K562 (cell line): ENCODE measurements at regions not wholly inside any gene's neighbourhood (a gene's known extent, or its start where the extent isn't known, plus 50 kb on each side); places are given as distances from the start of the nearest gene placed in this dataset.
A peak's percentile ranks its signal among the peaks of the same experiment; 100 is the strongest.

ENCODE experiments used
- ATAC-seq: fragments of 200-7000 bp; cut with Tn5 transposase; 3 replicates; pipeline ENCODE4 v1.9.1; 2020; ENCODE audit warnings: moderate library complexity
- BruUV-seq: library from RNA; stranded (reverse); fragments of 400-500 nt; replicated peaks from 2 replicates; lab custom pipeline; 2021; lab: Mats Ljungman, UMichigan
- CTCF ChIA-PET: fragments of 300-600 bp; formaldehyde crosslinking; extraction: SDS; loops from one replicate; lab custom pipeline; 2021; ENCODE audit warnings: low intra/inter-chr PET ratio; lab: Yijun Ruan, JAX
- POLR2A ChIA-PET: fragments of 300-600, 350-650 bp; sonication (Branson Sonifier 250); formaldehyde crosslinking; extraction: SDS; loops from one replicate; lab custom pipeline; 2021; ENCODE audit warnings: antibody characterized with exemption, inconsistent platforms; lab: Yijun Ruan, JAX
- DNase-seq, 4 experiments: peaks; one replicate each; pipeline versions ENCODE4 v3.0.0 to v3.0.0-alpha.2; 2011 to 2018; ENCODE audit warnings: low spot score in 3 of 4, mixed read lengths in 3 of 4; ENCODE audit errors: extremely low read depth in 1 of 4
- FAIRE-seq: peaks from 2 replicates; lab custom pipeline; 2011; peaks lifted over from hg19 to GRCh38; lab: Jason Lieb, UNC
- H2AFZ ChIP-seq: 2 replicates; pipeline ENCODE4 v1.6.0; 2011; ENCODE audit warnings: low read depth, low read length, control low read depth, inconsistent platforms
- H3K27ac ChIP-seq: fragments of 200-600 bp; 3 replicates; pipeline ENCODE4 v1.8.0; 2011; ENCODE audit warnings: low read depth, mild to moderate bottlenecking, control low read depth, inconsistent platforms, low read length, moderate library complexity, mixed read lengths; ENCODE audit errors: extremely low read depth
- H3K27me3 ChIP-seq, 2 experiments: fragments of 300-600 bp in 1 of 2; 2 replicates in 1 of 2; 3 replicates in 1 of 2; pipeline versions ENCODE4 v1.6.0 to v1.8.0; 2011; ENCODE audit warnings: inconsistent platforms in 2 of 2, low read length in 2 of 2, mild to moderate bottlenecking in 1 of 2, mixed read lengths in 1 of 2, moderate library complexity in 1 of 2; ENCODE audit not compliant: control insufficient read depth in 2 of 2, insufficient read depth in 2 of 2
- H3K36me3 ChIP-seq: fragments of 300-600 bp; 3 replicates; pipeline ENCODE4 v1.8.0; 2011; ENCODE audit warnings: mild to moderate bottlenecking, low read length, inconsistent platforms; ENCODE audit not compliant: control insufficient read depth, insufficient read depth
- H3K4me1 ChIP-seq, 2 experiments: fragments of 200-600 bp in 1 of 2; replicated peaks in 1 of 2; 2 replicates in 1 of 2; 3 replicates in 1 of 2; pipeline versions ENCODE4 v1.5.1 to v1.8.0; 2011; ENCODE audit warnings: inconsistent platforms in 2 of 2, low read length in 2 of 2, mild to moderate bottlenecking in 1 of 2, mixed read lengths in 1 of 2, moderate library complexity in 1 of 2; ENCODE audit not compliant: control insufficient read depth in 2 of 2, insufficient read depth in 2 of 2
- H3K4me2 ChIP-seq: 2 replicates; pipeline ENCODE4 v1.6.1; 2011; ENCODE audit warnings: low read length, control low read depth, inconsistent platforms, mixed read lengths; ENCODE audit not compliant: insufficient read depth
- H3K4me3 ChIP-seq: fragments of 200-600 bp; sonication (generic), shearing (Covaris generic); 2 replicates; pipeline ENCODE4 v1.5.1; 2016; ENCODE audit warnings: control low read depth, inconsistent platforms
- H3K79me2 ChIP-seq: fragments of 200-600 bp; 3 replicates; pipeline ENCODE4 v1.8.0; 2011; ENCODE audit warnings: low read length, inconsistent platforms; ENCODE audit not compliant: control insufficient read depth, insufficient read depth
- H3K9ac ChIP-seq, 2 experiments: 2 replicates each; pipeline versions ENCODE4 v1.6.0 to v1.6.1; 2011; ENCODE audit warnings: low read depth in 2 of 2, low read length in 2 of 2, control low read depth in 1 of 2, inconsistent platforms in 1 of 2, mild to moderate bottlenecking in 1 of 2, mixed read lengths in 1 of 2; ENCODE audit not compliant: insufficient read depth in 1 of 2
- H3K9me1 ChIP-seq: one replicate; pipeline ENCODE4 v1.6.0; 2011; ENCODE audit warnings: inconsistent platforms, mild to moderate bottlenecking, low read length, moderate library complexity; ENCODE audit not compliant: control insufficient read depth, insufficient read depth
- H3K9me3 ChIP-seq: replicated peaks from 2 replicates; pipeline ENCODE4 v1.5.1; 2011; ENCODE audit warnings: low read depth, low read length, inconsistent platforms; ENCODE audit not compliant: control insufficient read depth, insufficient read depth
- H4K20me1 ChIP-seq: replicated peaks from 2 replicates; pipeline ENCODE4 v1.6.1; 2011; ENCODE audit warnings: low read length, inconsistent platforms, mixed read lengths; ENCODE audit not compliant: control insufficient read depth, insufficient read depth
- ARID3B ChIP-seq: fragments of 250-450 bp; sonication (Bioruptor Pico); IDR thresholded peaks from 2 replicates; pipeline ENCODE4 v1.4.0; 2020; ENCODE audit warnings: borderline replicate concordance
- C11orf30 ChIP-seq: fragments of 450-650 bp; IDR thresholded peaks from 2 replicates; pipeline ENCODE4 v1.6.1; 2016; ENCODE audit warnings: low read depth, mild to moderate bottlenecking
- CREB3L1 ChIP-seq: fragments of 450-650 bp; IDR thresholded peaks from 2 replicates; pipeline ENCODE4 v1.6.1; 2014; ENCODE audit warnings: low read depth, mild to moderate bottlenecking, moderate library complexity, borderline replicate concordance
- GABPB1 ChIP-seq: sonication (generic); formaldehyde crosslinking; IDR thresholded peaks from 2 replicates; pipeline ENCODE4 v1.8.0; 2022; ENCODE audit warnings: mild to moderate bottlenecking, missing genetic modification reagents
- HDAC1 ChIP-seq, 2 experiments: fragments of 450-650 bp; IDR thresholded peaks; 2 replicates each; pipeline ENCODE4 v1.6.1; 2016 to 2017; ENCODE audit warnings: inconsistent platforms in 1 of 2, mild to moderate bottlenecking in 1 of 2, moderate library complexity in 1 of 2
- HSF4 ChIP-seq: fragments of 250-450 bp; sonication (Bioruptor Pico); IDR thresholded peaks from 2 replicates; pipeline ENCODE4 v2.1.2; 2022; ENCODE audit warnings: mild to moderate bottlenecking, moderate library complexity, borderline replicate concordance
- MAFG ChIP-seq: fragments of 450-650 bp; conservative IDR thresholded peaks from 2 replicates; pipeline ENCODE4 v1.6.1; 2016; ENCODE audit warnings: missing genetic modification characterization, missing compliant biosample characterization
- RREB1 ChIP-seq: fragments of 250-450 bp; sonication (Bioruptor Pico); IDR thresholded peaks from 2 replicates; pipeline ENCODE4 v1.4.0; 2020
- SNIP1 ChIP-seq: fragments of 450-650 bp; IDR thresholded peaks from 2 replicates; pipeline ENCODE4 v1.7.1; 2017; ENCODE audit warnings: low read depth, mild to moderate bottlenecking
- TCF7L2 ChIP-seq: fragments of 150-350 bp; IDR thresholded peaks from 2 replicates; pipeline ENCODE4 v1.6.1; 2016; ENCODE audit warnings: low read depth, mild to moderate bottlenecking, low read length, moderate library complexity
- TFAP4 ChIP-seq: sonication (generic); formaldehyde crosslinking; IDR thresholded peaks from 2 replicates; pipeline ENCODE4 v1.8.0; 2022; ENCODE audit warnings: missing genetic modification reagents, mild to moderate bottlenecking, moderate library complexity, borderline replicate concordance
- TSC22D4 ChIP-seq: fragments of 450-650 bp; IDR thresholded peaks from 2 replicates; pipeline ENCODE4 v1.6.1; 2016; ENCODE audit warnings: missing genetic modification characterization, missing biosample characterization, control low read depth
- ZC3H4 ChIP-seq: sonication (generic); formaldehyde crosslinking; IDR thresholded peaks from 2 replicates; pipeline ENCODE4 v1.9.0; 2021; ENCODE audit warnings: missing genetic modification reagents, borderline replicate concordance
- ZNF316 ChIP-seq: fragments of 450-650 bp; IDR thresholded peaks from 2 replicates; pipeline ENCODE4 v1.6.1; 2016
- WGBS: fragments of 100-300 bp; shearing (Covaris generic); methylation state at CpG from one replicate; pipeline ENCODE4 v1.1.6; 2016; ENCODE audit warnings: low coverage, mixed read lengths; ENCODE audit not compliant: insufficient coverage; ENCODE audit errors: missing lambda C conversion rate; 5-methylcytosine and 5-hydroxymethylcytosine counted together
- in situ Hi-C: fragments of 300-500 bp; cut with MboI; formaldehyde crosslinking; loops from 4 replicates; pipeline ENCODE4 v1.15.0; 2018; ENCODE audit warnings: inconsistent platforms, mixed read lengths
- intact Hi-C: fragments of 100-400 bp; cut with micrococcal nuclease; formaldehyde crosslinking; loops from 2 replicates; pipeline ENCODE4 v1.14.2; 2022

DNA sequence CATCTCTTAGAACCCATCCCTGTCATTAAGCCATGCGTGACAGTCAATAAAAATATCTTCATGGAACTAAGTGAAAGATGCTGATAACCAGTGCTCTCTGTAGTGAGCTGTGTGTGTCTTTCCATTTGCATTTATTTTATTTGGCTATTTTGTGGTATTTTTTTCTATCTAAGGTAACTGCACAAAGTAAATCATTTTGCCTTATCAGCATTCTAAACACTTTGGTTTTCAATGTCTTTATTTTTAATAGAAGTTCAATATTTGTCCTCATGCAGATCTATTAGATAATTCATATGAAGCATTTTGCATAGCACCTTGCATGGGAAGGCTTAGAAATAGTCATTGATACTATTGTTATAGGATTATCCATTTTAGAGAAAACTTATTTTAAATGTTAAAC is 163.6 kb upstream of the TANK start:
- no peaks in the 10 kb centered on the region for H3K79me2 ChIP-seq
- H2AFZ ChIP-seq = no peak overlapping the region
- no peak for FAIRE-seq
- H3K36me3 ChIP-seq = no peaks in the 10 kb centered on the region
- BruUV-seq = no TSS peak
- H3K4me1 ChIP-seq = no peaks in the 10 kb centered on the region
- no peaks in the 10 kb centered on the region for H3K9me3 ChIP-seq
- intact Hi-C loops (loop anchor here (10.0 kb wide), 1 partner anchor 278 kb away; no protein-coding TSS in a partner anchor), in situ Hi-C loops (no loop called here)
- no peak overlapping the region for H3K27ac ChIP-seq
- whole genome bisulfite sequencing = 5% methylated on average over 1 of the region's 1 CpG
- no peaks in the 10 kb centered on the region for H3K9me1 ChIP-seq
- no peak overlapping the region for H3K4me3 ChIP-seq
- no peak for ATAC-seq
- POLR2A ChIA-PET = no interaction called here
- no peak for DNase-seq
- H4K20me1 ChIP-seq = no peaks in the 10 kb centered on the region
- H3K4me2 ChIP-seq = no peak overlapping the region
- CTCF ChIA-PET = interaction anchor here (0.5 kb wide), 1 partner anchor 886 kb away, joined by 3 read pairs; no protein-coding TSS in a partner anchor
- no peak overlapping the region for H3K9ac ChIP-seq
- H3K27me3 ChIP-seq = no peaks in the 10 kb centered on the region
- TF ChIP-seq ZNF316 (peak; percentile 71; the same call in 1 of the 2 replicates), HDAC1 (IDR thresholded peaks at IDR 0.05) (no peak), ARID3B (CRISPR knock-in tag) (no peak), TSC22D4 (tag) (no peak), CREB3L1 (no peak), TFAP4 (CRISPR knock-in tag) (no peak), GABPB1 (no peak), MAFG (peak; percentile 52; the same call in 1 of the 2 replicates), C11orf30 (peak; percentile 50), TCF7L2 (no peak), RREB1 (no peak), ZC3H4 (no peak), SNIP1 (no peak), HSF4 (no peak)
